H1 (cell line): ENCODE measurements at regions not wholly inside any gene's neighbourhood (a gene's known extent, or its start where the extent isn't known, plus 50 kb on each side); places are given as distances from the start of the nearest gene placed in this dataset.

Experiments
- GTF2F1 ChIP-seq: IDR thresholded peaks from 2 replicates; pipeline ENCODE4 v1.6.1; 2012; ENCODE audit warnings: low read depth, low read length, improper control_type of control experiment, borderline replicate concordance
- RAD21 ChIP-seq, 2 experiments: IDR thresholded peaks in 1 of 2; conservative IDR thresholded peaks in 1 of 2; 2 replicates each; pipeline ENCODE4 v1.6.1; 2011; ENCODE audit warnings: low read depth in 2 of 2, low read length in 2 of 2, improper control_type of control experiment in 1 of 2, inconsistent platforms in 1 of 2, mild to moderate bottlenecking in 1 of 2, moderate library complexity in 1 of 2
- TCF12 ChIP-seq: IDR thresholded peaks from 2 replicates; pipeline ENCODE4 v1.6.1; 2011; ENCODE audit warnings: low read depth, mild to moderate bottlenecking, low read length
- TF ChIP-seq, protein P1 (sequence below): fragments of 300-600 bp; sonication (generic); IDR thresholded peaks from 2 replicates; pipeline ENCODE4 v1.7.1; 2012; ENCODE audit warnings: low read length, moderate library complexity, mild to moderate bottlenecking, inconsistent platforms; ENCODE audit not compliant: insufficient replicate concordance
- TF ChIP-seq, protein P2 (sequence below): IDR thresholded peaks from 2 replicates; pipeline ENCODE4 v1.6.1; 2012; ENCODE audit warnings: low read length, inconsistent platforms

DNA sequence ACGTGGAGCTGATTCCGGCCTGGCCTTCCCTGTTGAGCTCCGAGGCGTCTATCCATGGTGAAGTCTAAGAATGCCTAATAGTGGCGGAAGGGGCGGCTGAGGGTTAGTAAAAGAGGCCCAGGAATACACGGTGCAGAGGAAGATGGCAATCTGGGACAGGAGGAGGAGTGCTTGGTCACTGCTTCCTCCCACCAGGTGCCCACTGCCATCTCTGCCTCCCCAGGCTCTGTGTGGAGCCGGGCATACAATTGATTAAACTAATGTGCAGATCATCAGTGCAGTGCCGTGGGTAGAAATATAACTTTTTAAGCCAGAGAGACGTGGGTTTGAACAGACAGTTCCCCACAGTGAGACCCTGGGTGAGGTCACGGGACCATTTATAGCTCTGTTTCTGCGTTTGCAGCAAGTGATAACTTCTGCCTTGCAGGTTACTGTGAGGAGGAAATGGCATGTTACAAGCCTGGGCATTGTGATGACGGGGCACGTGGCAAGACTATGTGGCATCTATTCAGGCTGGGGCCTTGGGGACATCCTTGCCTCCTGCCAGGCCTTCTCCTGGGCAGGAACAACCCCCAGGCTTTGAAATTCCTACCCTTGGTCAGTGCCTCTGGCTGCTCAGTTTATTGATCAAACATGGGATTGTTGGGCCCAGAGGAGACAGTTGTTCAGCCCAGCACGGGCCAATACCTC is 204.9 kb downstream of the ASB1 start (continued):
- TF ChIP-seq, protein P1, sequence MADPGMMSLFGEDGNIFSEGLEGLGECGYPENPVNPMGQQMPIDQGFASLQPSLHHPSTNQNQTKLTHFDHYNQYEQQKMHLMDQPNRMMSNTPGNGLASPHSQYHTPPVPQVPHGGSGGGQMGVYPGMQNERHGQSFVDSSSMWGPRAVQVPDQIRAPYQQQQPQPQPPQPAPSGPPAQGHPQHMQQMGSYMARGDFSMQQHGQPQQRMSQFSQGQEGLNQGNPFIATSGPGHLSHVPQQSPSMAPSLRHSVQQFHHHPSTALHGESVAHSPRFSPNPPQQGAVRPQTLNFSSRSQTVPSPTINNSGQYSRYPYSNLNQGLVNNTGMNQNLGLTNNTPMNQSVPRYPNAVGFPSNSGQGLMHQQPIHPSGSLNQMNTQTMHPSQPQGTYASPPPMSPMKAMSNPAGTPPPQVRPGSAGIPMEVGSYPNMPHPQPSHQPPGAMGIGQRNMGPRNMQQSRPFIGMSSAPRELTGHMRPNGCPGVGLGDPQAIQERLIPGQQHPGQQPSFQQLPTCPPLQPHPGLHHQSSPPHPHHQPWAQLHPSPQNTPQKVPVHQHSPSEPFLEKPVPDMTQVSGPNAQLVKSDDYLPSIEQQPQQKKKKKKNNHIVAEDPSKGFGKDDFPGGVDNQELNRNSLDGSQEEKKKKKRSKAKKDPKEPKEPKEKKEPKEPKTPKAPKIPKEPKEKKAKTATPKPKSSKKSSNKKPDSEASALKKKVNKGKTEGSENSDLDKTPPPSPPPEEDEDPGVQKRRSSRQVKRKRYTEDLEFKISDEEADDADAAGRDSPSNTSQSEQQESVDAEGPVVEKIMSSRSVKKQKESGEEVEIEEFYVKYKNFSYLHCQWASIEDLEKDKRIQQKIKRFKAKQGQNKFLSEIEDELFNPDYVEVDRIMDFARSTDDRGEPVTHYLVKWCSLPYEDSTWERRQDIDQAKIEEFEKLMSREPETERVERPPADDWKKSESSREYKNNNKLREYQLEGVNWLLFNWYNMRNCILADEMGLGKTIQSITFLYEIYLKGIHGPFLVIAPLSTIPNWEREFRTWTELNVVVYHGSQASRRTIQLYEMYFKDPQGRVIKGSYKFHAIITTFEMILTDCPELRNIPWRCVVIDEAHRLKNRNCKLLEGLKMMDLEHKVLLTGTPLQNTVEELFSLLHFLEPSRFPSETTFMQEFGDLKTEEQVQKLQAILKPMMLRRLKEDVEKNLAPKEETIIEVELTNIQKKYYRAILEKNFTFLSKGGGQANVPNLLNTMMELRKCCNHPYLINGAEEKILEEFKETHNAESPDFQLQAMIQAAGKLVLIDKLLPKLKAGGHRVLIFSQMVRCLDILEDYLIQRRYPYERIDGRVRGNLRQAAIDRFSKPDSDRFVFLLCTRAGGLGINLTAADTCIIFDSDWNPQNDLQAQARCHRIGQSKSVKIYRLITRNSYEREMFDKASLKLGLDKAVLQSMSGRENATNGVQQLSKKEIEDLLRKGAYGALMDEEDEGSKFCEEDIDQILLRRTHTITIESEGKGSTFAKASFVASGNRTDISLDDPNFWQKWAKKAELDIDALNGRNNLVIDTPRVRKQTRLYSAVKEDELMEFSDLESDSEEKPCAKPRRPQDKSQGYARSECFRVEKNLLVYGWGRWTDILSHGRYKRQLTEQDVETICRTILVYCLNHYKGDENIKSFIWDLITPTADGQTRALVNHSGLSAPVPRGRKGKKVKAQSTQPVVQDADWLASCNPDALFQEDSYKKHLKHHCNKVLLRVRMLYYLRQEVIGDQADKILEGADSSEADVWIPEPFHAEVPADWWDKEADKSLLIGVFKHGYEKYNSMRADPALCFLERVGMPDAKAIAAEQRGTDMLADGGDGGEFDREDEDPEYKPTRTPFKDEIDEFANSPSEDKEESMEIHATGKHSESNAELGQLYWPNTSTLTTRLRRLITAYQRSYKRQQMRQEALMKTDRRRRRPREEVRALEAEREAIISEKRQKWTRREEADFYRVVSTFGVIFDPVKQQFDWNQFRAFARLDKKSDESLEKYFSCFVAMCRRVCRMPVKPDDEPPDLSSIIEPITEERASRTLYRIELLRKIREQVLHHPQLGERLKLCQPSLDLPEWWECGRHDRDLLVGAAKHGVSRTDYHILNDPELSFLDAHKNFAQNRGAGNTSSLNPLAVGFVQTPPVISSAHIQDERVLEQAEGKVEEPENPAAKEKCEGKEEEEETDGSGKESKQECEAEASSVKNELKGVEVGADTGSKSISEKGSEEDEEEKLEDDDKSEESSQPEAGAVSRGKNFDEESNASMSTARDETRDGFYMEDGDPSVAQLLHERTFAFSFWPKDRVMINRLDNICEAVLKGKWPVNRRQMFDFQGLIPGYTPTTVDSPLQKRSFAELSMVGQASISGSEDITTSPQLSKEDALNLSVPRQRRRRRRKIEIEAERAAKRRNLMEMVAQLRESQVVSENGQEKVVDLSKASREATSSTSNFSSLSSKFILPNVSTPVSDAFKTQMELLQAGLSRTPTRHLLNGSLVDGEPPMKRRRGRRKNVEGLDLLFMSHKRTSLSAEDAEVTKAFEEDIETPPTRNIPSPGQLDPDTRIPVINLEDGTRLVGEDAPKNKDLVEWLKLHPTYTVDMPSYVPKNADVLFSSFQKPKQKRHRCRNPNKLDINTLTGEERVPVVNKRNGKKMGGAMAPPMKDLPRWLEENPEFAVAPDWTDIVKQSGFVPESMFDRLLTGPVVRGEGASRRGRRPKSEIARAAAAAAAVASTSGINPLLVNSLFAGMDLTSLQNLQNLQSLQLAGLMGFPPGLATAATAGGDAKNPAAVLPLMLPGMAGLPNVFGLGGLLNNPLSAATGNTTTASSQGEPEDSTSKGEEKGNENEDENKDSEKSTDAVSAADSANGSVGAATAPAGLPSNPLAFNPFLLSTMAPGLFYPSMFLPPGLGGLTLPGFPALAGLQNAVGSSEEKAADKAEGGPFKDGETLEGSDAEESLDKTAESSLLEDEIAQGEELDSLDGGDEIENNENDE = no peak
- TF ChIP-seq, protein P2, sequence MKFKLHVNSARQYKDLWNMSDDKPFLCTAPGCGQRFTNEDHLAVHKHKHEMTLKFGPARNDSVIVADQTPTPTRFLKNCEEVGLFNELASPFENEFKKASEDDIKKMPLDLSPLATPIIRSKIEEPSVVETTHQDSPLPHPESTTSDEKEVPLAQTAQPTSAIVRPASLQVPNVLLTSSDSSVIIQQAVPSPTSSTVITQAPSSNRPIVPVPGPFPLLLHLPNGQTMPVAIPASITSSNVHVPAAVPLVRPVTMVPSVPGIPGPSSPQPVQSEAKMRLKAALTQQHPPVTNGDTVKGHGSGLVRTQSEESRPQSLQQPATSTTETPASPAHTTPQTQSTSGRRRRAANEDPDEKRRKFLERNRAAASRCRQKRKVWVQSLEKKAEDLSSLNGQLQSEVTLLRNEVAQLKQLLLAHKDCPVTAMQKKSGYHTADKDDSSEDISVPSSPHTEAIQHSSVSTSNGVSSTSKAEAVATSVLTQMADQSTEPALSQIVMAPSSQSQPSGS = no peak
- TF ChIP-seq RAD21 (IDR thresholded peaks at IDR 0.05 in 1 of 2, conservative IDR thresholded peaks at IDR 0.05 in 1 of 2; ENCODE audit: low read depth in 2 of 2, low read length in 2 of 2) = no peak
- no peak for TF ChIP-seq GTF2F1
- no peak for TF ChIP-seq TCF12
